ENCODE measurements at regions not wholly inside any gene's neighbourhood (a gene's known extent, or its start where the extent isn't known, plus 50 kb on each side); places are given as distances from the start of the nearest gene placed in this dataset.
A peak's percentile ranks its signal among the peaks of the same experiment; 100 is the strongest.

DNA sequence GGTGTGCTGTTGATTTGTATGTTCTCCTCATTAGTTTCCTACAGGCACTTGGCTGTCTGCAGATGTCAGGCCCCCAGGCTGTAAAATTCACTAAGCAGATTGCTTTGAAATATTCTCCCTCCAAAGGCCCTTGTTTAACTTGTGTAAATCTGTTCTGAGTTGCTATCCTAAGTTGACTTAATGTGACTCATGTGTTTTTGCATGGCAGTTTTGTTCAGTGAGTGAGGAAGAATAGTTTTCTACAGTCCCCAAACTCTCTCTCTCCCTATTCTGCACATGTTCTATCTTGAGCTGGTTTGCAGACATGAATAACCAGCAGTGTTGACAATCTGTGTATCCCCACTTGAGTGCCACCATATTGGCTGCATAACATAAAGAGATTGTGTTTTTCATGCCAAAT is 1005.4 kb upstream of the DDX18 start:
- H3K27ac Mint-ChIP-seq (ENCODE audit: unreplicated experiment): peak overlapping the region; percentile 59
- Histone ChIP-seq H3K36me3 (ENCODE audit: insufficient read depth, low read length) (no peaks in the 10 kb centered on the region), H3K27ac (ENCODE audit: low read depth, low read length) (no peak overlapping the region), H3K9me3 (ENCODE audit: insufficient read depth, low read depth, low read length) (no peaks in the 10 kb centered on the region), H4K20me1 (ENCODE audit: insufficient read depth, low read length) (no peaks in the 10 kb centered on the region), H3K27me3 (ENCODE audit: insufficient read depth, low read length) (no peaks in the 10 kb centered on the region), H3K4me3 (ENCODE audit: insufficient read depth, low read depth, low read length) (no peak overlapping the region), H3K4me2 (ENCODE audit: low read length) (no peak overlapping the region), H3K9ac (ENCODE audit: low read length) (no peak overlapping the region), H2AFZ (ENCODE audit: low read depth, low read length) (no peak overlapping the region), H3K79me2 (ENCODE audit: insufficient read depth, low read length) (no peaks in the 10 kb centered on the region), H3K4me1 (ENCODE audit: insufficient read depth, low read length) (no peaks in the 10 kb centered on the region)
- no peaks in the 10 kb centered on the region for H3K27me3 Mint-ChIP-seq (ENCODE audit: low read depth, unreplicated experiment)
- peaks cover 26% of the 10 kb centered on the region for H3K4me1 Mint-ChIP-seq (ENCODE audit: low read depth, unreplicated experiment)
- no peak for FAIRE-seq
- H3K36me3 Mint-ChIP-seq (ENCODE audit: low read depth, unreplicated experiment): no peaks in the 10 kb centered on the region
- no peak overlapping the region for H3K4me3 Mint-ChIP-seq (ENCODE audit: unreplicated experiment)
- no peak for DNase-seq (ENCODE audit: low read depth)
- TF ChIP-seq, protein P1, sequence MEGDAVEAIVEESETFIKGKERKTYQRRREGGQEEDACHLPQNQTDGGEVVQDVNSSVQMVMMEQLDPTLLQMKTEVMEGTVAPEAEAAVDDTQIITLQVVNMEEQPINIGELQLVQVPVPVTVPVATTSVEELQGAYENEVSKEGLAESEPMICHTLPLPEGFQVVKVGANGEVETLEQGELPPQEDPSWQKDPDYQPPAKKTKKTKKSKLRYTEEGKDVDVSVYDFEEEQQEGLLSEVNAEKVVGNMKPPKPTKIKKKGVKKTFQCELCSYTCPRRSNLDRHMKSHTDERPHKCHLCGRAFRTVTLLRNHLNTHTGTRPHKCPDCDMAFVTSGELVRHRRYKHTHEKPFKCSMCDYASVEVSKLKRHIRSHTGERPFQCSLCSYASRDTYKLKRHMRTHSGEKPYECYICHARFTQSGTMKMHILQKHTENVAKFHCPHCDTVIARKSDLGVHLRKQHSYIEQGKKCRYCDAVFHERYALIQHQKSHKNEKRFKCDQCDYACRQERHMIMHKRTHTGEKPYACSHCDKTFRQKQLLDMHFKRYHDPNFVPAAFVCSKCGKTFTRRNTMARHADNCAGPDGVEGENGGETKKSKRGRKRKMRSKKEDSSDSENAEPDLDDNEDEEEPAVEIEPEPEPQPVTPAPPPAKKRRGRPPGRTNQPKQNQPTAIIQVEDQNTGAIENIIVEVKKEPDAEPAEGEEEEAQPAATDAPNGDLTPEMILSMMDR (IDR thresholded peaks at IDR 0.05; ENCODE audit: insufficient read depth, low read depth, low read length): no peak
- TF ChIP-seq EZH2 (IDR thresholded peaks at IDR 0.05; ENCODE audit: insufficient read depth, low read length): no peak
- peaks cover 5% of the 10 kb centered on the region for H3K9me3 Mint-ChIP-seq (ENCODE audit: unreplicated experiment)

DNA sequence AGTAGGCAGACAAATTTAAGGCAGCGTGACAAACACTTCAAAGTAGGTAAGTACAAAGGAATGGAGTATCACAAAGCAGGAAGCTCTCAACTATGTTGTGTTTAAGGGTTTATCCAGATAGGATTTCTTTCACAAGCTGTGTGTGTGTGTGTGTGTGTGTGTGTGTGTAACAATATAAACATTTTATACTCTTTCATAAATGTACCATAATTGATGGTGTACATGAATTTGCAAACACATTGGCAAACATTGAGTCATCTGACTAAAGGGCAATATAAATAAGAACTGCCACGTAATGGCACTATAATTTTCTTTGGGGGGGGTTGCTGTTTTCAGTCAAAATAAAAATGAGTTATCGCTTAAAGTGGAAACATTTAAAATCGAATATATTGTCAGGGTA is 1004.4 kb upstream of the DDX18 start:
- no peak for DNase-seq (ENCODE audit: low read depth)
- H3K79me2 ChIP-seq (ENCODE audit: insufficient read depth, low read length): no peaks in the 10 kb centered on the region
- no peaks in the 10 kb centered on the region for H4K20me1 ChIP-seq (ENCODE audit: insufficient read depth, low read length)
- no peak overlapping the region for H3K27ac ChIP-seq (ENCODE audit: low read depth, low read length)
- Mint-ChIP-seq H3K27ac (ENCODE audit: unreplicated experiment) (peak overlapping the region; percentile 60), H3K9me3 (ENCODE audit: unreplicated experiment) (no peaks in the 10 kb centered on the region), H3K36me3 (ENCODE audit: low read depth, unreplicated experiment) (no peaks in the 10 kb centered on the region), H3K4me3 (ENCODE audit: unreplicated experiment) (no peak overlapping the region), H3K27me3 (ENCODE audit: low read depth, unreplicated experiment) (no peaks in the 10 kb centered on the region), H3K4me1 (ENCODE audit: low read depth, unreplicated experiment) (peaks cover 20% of the 10 kb centered on the region)
- no peaks in the 10 kb centered on the region for H3K36me3 ChIP-seq (ENCODE audit: insufficient read depth, low read length)
- H3K4me2 ChIP-seq (ENCODE audit: low read length): no peak overlapping the region
- H3K9me3 ChIP-seq (ENCODE audit: insufficient read depth, low read depth, low read length): no peaks in the 10 kb centered on the region
- H3K4me1 ChIP-seq (ENCODE audit: insufficient read depth, low read length): no peaks in the 10 kb centered on the region
- no peak for TF ChIP-seq EZH2 (IDR thresholded peaks at IDR 0.05; ENCODE audit: insufficient read depth, low read length)
- TF ChIP-seq, protein P1 (IDR thresholded peaks at IDR 0.05; ENCODE audit: insufficient read depth, low read depth, low read length): no peak
- H2AFZ ChIP-seq (ENCODE audit: low read depth, low read length): no peak overlapping the region
- H3K9ac ChIP-seq (ENCODE audit: low read length): no peak overlapping the region
- FAIRE-seq: no peak
- H3K27me3 ChIP-seq (ENCODE audit: insufficient read depth, low read length): no peaks in the 10 kb centered on the region
- H3K4me3 ChIP-seq (ENCODE audit: insufficient read depth, low read depth, low read length): no peak overlapping the region

DNA sequence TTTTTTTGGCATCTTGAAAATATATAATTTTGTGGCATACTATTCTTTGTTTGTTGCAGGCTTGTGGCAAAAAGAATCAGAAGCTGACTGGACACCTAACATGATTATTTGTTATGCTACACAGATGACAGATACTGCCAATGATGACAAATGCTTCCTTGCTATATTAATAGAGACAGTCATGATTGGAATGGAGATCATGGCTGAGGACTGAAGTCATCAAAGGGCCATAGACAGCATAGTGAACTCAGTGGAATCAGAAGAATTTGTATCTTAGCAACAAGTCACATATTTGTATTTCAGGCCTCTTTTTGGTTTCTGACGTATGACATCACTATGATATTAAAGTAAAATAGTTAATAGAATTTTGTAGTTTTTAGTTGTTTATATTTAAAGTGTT is 1003.8 kb upstream of the DDX18 start:
- Histone ChIP-seq H4K20me1 (ENCODE audit: insufficient read depth, low read length) (no peaks in the 10 kb centered on the region), H3K27ac (ENCODE audit: low read depth, low read length) (no peak overlapping the region), H3K9ac (ENCODE audit: low read length) (no peak overlapping the region), H3K4me2 (ENCODE audit: low read length) (no peak overlapping the region), H3K9me3 (ENCODE audit: insufficient read depth, low read depth, low read length) (no peaks in the 10 kb centered on the region), H3K4me1 (ENCODE audit: insufficient read depth, low read length) (no peaks in the 10 kb centered on the region), H3K4me3 (ENCODE audit: insufficient read depth, low read depth, low read length) (no peak overlapping the region), H3K79me2 (ENCODE audit: insufficient read depth, low read length) (no peaks in the 10 kb centered on the region), H2AFZ (ENCODE audit: low read depth, low read length) (no peak overlapping the region), H3K27me3 (ENCODE audit: insufficient read depth, low read length) (no peaks in the 10 kb centered on the region), H3K36me3 (ENCODE audit: insufficient read depth, low read length) (no peaks in the 10 kb centered on the region)
- H3K4me3 Mint-ChIP-seq (ENCODE audit: unreplicated experiment): no peak overlapping the region
- DNase-seq (ENCODE audit: low read depth) (peak; percentile 0), FAIRE-seq (no peak)
- TF ChIP-seq, protein P1 (IDR thresholded peaks at IDR 0.05; ENCODE audit: insufficient read depth, low read depth, low read length): no peak
- TF ChIP-seq EZH2 (IDR thresholded peaks at IDR 0.05; ENCODE audit: insufficient read depth, low read length): no peak
- H3K9me3 Mint-ChIP-seq (ENCODE audit: unreplicated experiment): no peaks in the 10 kb centered on the region
- no peaks in the 10 kb centered on the region for H3K36me3 Mint-ChIP-seq (ENCODE audit: low read depth, unreplicated experiment)
- peak overlapping the region; percentile 70 for H3K27ac Mint-ChIP-seq (ENCODE audit: unreplicated experiment)
- H3K27me3 Mint-ChIP-seq (ENCODE audit: low read depth, unreplicated experiment): no peaks in the 10 kb centered on the region
- peaks cover 18% of the 10 kb centered on the region for H3K4me1 Mint-ChIP-seq (ENCODE audit: low read depth, unreplicated experiment)
